Right renal pelvis (tissue), 4 donors: ENCODE measurements at regions not wholly inside any gene's neighbourhood (a gene's known extent, or its start where the extent isn't known, plus 50 kb on each side); places are given as distances from the start of the nearest gene placed in this dataset.

Source experiments
- DNase-seq, 4 donors: peaks; one replicate each; pipeline ENCODE4 v3.0.0-alpha.2; 2013; ENCODE audit warnings: low read depth in 4 of 4, low spot score in 3 of 4, missing footprints in 1 of 4

- no peak for DNase-seq
Observed at GRCh38 chr12:19850346-19851065, 411.2 kb downstream of the AEBP2 start.

- no peak for DNase-seq
Observed at GRCh38 chr12:19852100-19852855, 413.0 kb downstream of the AEBP2 start.

GRCh38 chr12:19855851-19856250 is 416.6 kb downstream of the AEBP2 start:
- no peak for DNase-seq

- no peak for DNase-seq
Observed at GRCh38 chr12:19856389-19856788, 417.1 kb downstream of the AEBP2 start.

GRCh38 chr12:19857204-19857603 is 417.9 kb downstream of the AEBP2 start:
- no peak for DNase-seq

GRCh38 chr12:19867151-19867550 is 427.9 kb downstream of the AEBP2 start:
- DNase-seq = no peak

GRCh38 chr12:19867970-19868369 is 428.7 kb downstream of the AEBP2 start:
- DNase-seq = no peak

- no peak for DNase-seq
Observed at GRCh38 chr12:19869413-19869812, 430.1 kb downstream of the AEBP2 start.

- no peak for DNase-seq
Observed at GRCh38 chr12:19872621-19873540, 433.6 kb downstream of the AEBP2 start.

- no peak for DNase-seq
Observed at GRCh38 chr12:19880076-19880475, 440.8 kb downstream of the AEBP2 start.

GRCh38 chr12:19880721-19881120 is 441.4 kb downstream of the AEBP2 start:
- DNase-seq = no peak

- DNase-seq = no peak
Observed at GRCh38 chr12:19882346-19882745, 443.1 kb downstream of the AEBP2 start.

GRCh38 chr12:19884021-19884492 is 444.8 kb downstream of the AEBP2 start:
- no peak for DNase-seq

- DNase-seq = no peak
Observed at GRCh38 chr12:19885093-19885812, 446.0 kb downstream of the AEBP2 start.

GRCh38 chr12:19886065-19886464 is 446.8 kb downstream of the AEBP2 start:
- no peak for DNase-seq

GRCh38 chr12:19886639-19887064 is 447.4 kb downstream of the AEBP2 start:
- DNase-seq = no peak

- DNase-seq = no peak
Observed at GRCh38 chr12:19890024-19890423, 450.7 kb downstream of the AEBP2 start.

- no peak for DNase-seq
Observed at GRCh38 chr12:19891936-19892591, 452.8 kb downstream of the AEBP2 start.

GRCh38 chr12:19893514-19893913 is 454.2 kb downstream of the AEBP2 start:
- no peak for DNase-seq

GRCh38 chr12:19894050-19894449 is 454.8 kb downstream of the AEBP2 start:
- no peak for DNase-seq
